MCF 10A (cell line): ENCODE measurements at regions not wholly inside any gene's neighbourhood (a gene's known extent, or its start where the extent isn't known, plus 50 kb on each side); places are given as distances from the start of the nearest gene placed in this dataset.

ENCODE experiments used
- BruUV-seq: library from RNA; stranded (reverse); fragments of 400-500 nt; replicated peaks from 2 replicates; lab custom pipeline; 2021; lab: Mats Ljungman, UMichigan
- CTCF ChIA-PET: fragments of 300-600 bp; sonication (Branson Sonifier 250); formaldehyde crosslinking; extraction: SDS; loops from one replicate; lab custom pipeline; 2021; ENCODE audit warnings: antibody characterized with exemption, inconsistent platforms; lab: Yijun Ruan, JAX
- POLR2A ChIA-PET: fragments of 300-600, 350-650 bp; sonication (Branson Sonifier 250); formaldehyde crosslinking; extraction: SDS; loops from one replicate; lab custom pipeline; 2020; ENCODE audit warnings: antibody characterized with exemption, inconsistent platforms; lab: Yijun Ruan, JAX
- DNase-seq: peaks from one replicate; pipeline ENCODE4 v3.0.0-alpha.2; 2018; ENCODE audit not compliant: unreplicated experiment
- H3K27ac Mint-ChIP-seq: one replicate; pipeline ENCODE4 v1.8.0; 2022; ENCODE audit warnings: mild to moderate bottlenecking, low read depth, mixed read lengths; ENCODE audit not compliant: unreplicated experiment
- H3K27me3 Mint-ChIP-seq: one replicate; pipeline ENCODE4 v1.8.0; 2022; ENCODE audit warnings: mixed read lengths; ENCODE audit not compliant: insufficient read depth, unreplicated experiment
- H3K36me3 Mint-ChIP-seq: one replicate; pipeline ENCODE4 v1.8.0; 2022; ENCODE audit warnings: mild to moderate bottlenecking, moderate library complexity, mixed read lengths; ENCODE audit not compliant: insufficient read depth, unreplicated experiment
- H3K4me1 Mint-ChIP-seq: one replicate; pipeline ENCODE4 v1.8.0; 2022; ENCODE audit warnings: mixed read lengths; ENCODE audit not compliant: insufficient read depth, unreplicated experiment
- H3K4me3 Mint-ChIP-seq: one replicate; pipeline ENCODE4 v1.8.0; 2022; ENCODE audit warnings: mild to moderate bottlenecking, moderate library complexity, mixed read lengths; ENCODE audit not compliant: unreplicated experiment
- H3K9me3 Mint-ChIP-seq: one replicate; pipeline ENCODE4 v1.8.0; 2022; ENCODE audit warnings: mixed read lengths; ENCODE audit not compliant: unreplicated experiment
- intact Hi-C: fragments of 100-400 bp; cut with micrococcal nuclease; formaldehyde crosslinking; loops from 2 replicates; pipeline ENCODE4 v1.14.1; 2022
- TF ChIP-seq, protein P1 (sequence below): fragments of 200-600 bp; IDR thresholded peaks from one replicate; pipeline ENCODE4 v1.8.0; 2022; ENCODE audit warnings: antibody characterized with exemption, mild to moderate bottlenecking; ENCODE audit not compliant: unreplicated experiment

DNA sequence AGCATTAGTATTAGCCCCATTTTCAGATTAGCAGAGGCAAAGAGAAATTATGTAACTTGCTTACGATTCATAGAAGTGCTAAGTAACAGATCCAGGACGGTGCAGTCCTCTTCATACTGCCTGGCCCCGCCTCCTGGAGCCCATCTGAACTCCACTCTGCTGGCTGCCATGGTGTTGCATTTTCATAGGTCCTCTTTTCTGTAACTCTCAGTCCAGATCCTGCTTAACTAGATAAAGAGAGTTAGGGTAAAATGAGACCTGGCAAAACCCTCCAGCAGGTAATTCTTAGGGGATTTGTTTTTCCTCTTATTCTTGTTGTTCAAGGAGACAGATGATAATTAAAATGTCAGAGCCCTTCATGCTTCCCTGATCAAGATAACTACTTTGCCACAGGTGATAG lies 135.1 kb upstream of the EFNA5 start:
- TF ChIP-seq, protein P1, sequence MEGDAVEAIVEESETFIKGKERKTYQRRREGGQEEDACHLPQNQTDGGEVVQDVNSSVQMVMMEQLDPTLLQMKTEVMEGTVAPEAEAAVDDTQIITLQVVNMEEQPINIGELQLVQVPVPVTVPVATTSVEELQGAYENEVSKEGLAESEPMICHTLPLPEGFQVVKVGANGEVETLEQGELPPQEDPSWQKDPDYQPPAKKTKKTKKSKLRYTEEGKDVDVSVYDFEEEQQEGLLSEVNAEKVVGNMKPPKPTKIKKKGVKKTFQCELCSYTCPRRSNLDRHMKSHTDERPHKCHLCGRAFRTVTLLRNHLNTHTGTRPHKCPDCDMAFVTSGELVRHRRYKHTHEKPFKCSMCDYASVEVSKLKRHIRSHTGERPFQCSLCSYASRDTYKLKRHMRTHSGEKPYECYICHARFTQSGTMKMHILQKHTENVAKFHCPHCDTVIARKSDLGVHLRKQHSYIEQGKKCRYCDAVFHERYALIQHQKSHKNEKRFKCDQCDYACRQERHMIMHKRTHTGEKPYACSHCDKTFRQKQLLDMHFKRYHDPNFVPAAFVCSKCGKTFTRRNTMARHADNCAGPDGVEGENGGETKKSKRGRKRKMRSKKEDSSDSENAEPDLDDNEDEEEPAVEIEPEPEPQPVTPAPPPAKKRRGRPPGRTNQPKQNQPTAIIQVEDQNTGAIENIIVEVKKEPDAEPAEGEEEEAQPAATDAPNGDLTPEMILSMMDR, result no peak
- no peak for DNase-seq
- H3K4me1 Mint-ChIP-seq, result no peaks in the 10 kb centered on the region
- no TSS peak for BruUV-seq
- H3K9me3 Mint-ChIP-seq, result no peaks in the 10 kb centered on the region
- H3K4me3 Mint-ChIP-seq, result no peak overlapping the region
- no peak overlapping the region for H3K27ac Mint-ChIP-seq
- POLR2A ChIA-PET, result no interaction called here
- no peaks in the 10 kb centered on the region for H3K36me3 Mint-ChIP-seq
- CTCF ChIA-PET, result no interaction called here
- intact Hi-C loops, result no loop called here
- H3K27me3 Mint-ChIP-seq, result no peaks in the 10 kb centered on the region

DNA sequence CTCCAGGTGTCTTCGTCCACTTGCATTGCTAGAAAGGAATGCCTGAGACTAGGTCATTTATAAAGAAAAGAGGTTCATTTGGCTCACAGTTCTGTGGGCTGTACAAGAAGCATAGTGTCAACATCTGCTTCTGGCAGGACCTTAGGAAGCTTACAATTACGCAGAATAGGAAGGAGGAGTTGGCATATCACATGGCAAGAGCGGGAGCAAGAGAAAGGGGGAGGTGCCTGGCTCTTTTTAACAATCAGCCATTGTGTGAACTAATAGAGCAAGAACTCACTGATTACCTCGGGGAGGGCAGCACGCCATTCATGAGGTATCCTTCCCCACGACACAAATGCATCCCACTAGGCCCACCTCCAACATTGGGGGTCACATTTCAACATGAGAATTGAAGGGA lies 134.4 kb upstream of the EFNA5 start:
- Mint-ChIP-seq H3K4me3 (no peak overlapping the region), H3K4me1 (no peaks in the 10 kb centered on the region), H3K9me3 (no peaks in the 10 kb centered on the region), H3K36me3 (no peaks in the 10 kb centered on the region), H3K27ac (no peak overlapping the region), H3K27me3 (no peaks in the 10 kb centered on the region)
- ChIA-PET POLR2A (no interaction called here), CTCF (no interaction called here)
- no TSS peak for BruUV-seq
- no peak for DNase-seq
- intact Hi-C loops, result no loop called here
- TF ChIP-seq, protein P1, result no peak

DNA sequence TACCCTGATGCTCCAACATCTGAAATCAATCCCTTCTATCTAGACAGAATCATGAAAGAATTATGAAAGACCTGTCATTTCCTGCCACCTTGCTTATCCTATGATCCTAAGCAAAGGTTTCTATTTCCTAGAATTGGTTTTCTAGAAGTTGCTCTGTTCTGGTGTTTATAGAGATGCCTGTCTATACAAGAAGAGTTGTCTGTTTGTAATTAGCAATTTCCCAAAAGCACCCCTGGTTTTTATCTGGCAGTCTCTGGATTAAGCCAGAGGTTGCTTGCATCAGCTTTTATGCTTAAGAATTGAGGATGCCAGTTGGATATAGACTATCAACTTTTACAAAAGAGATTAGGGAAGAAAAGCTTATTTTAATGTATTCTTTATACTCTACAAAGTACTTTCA lies 133.0 kb upstream of the EFNA5 start:
- no peak for DNase-seq
- no peaks in the 10 kb centered on the region for H3K27me3 Mint-ChIP-seq
- TF ChIP-seq, protein P1, result no peak

DNA sequence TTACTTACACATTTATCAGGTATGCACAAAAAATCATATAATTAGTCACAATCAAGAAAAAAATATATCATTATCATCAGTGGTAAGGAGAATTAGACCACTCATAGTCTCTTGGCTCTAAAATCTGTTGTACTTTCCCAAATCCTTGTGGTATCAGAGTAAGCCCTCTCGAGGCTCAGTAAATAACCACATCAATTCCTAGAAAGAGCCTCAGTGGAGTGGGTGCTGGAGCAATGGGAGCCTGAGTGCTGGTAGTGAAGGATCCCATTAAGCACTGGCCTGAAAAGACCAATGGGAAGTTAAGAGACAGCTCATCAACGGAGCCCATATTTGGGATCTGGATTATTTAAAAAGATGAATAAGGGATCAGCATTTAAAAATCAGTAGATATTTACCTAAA lies 130.3 kb upstream of the EFNA5 start:
- H3K9me3 Mint-ChIP-seq, result no peaks in the 10 kb centered on the region
- H3K36me3 Mint-ChIP-seq, result no peaks in the 10 kb centered on the region
- ChIA-PET CTCF (no interaction called here), POLR2A (no interaction called here)
- BruUV-seq, result no TSS peak
- H3K4me3 Mint-ChIP-seq, result no peak overlapping the region
- DNase-seq, result no peak
- H3K27ac Mint-ChIP-seq, result no peak overlapping the region
- intact Hi-C loops, result no loop called here
- TF ChIP-seq, protein P1, result no peak
- H3K4me1 Mint-ChIP-seq, result no peaks in the 10 kb centered on the region
- no peaks in the 10 kb centered on the region for H3K27me3 Mint-ChIP-seq

More for the DNA sequence above, 133.0 kb upstream of the EFNA5 start:
- H3K36me3 Mint-ChIP-seq, result no peaks in the 10 kb centered on the region
- no peaks in the 10 kb centered on the region for H3K4me1 Mint-ChIP-seq
- BruUV-seq, result no TSS peak
- no peak overlapping the region for H3K4me3 Mint-ChIP-seq
- no peak overlapping the region for H3K27ac Mint-ChIP-seq
- ChIA-PET POLR2A (no interaction called here), CTCF (no interaction called here)
- intact Hi-C loops, result no loop called here
- no peaks in the 10 kb centered on the region for H3K9me3 Mint-ChIP-seq
